NCI-H146 treated with DMSO at 0.1 percent for 48 hours (cell line): ENCODE measurements at regions not wholly inside any gene's neighbourhood (a gene's known extent, or its start where the extent isn't known, plus 50 kb on each side); places are given as distances from the start of the nearest gene placed in this dataset.
"Not testable (repeated sequence)": the region's sequence is repeated elsewhere in the genome, so short reads cannot be mapped to it uniquely, and the experiment has no call there.

Experiments used
- DNase-seq: peaks from one replicate; lab custom pipeline; 2025; ENCODE audit not compliant: unreplicated experiment; lab: John Stamatoyannopoulos, UW

- DNase-seq = not testable (repeated sequence)
Measured at GRCh38 chr11:87885084-87885483, 290.2 kb downstream of the RAB38 start.

- DNase-seq = no peak
Measured at GRCh38 chr11:87879118-87879517, 296.1 kb downstream of the RAB38 start.

GRCh38 chr11:87878373-87878825, 296.8 kb downstream of the RAB38 start:
- DNase-seq = no peak

- no peak for DNase-seq
Measured at GRCh38 chr11:87871056-87871455, 304.2 kb downstream of the RAB38 start.

GRCh38 chr11:87870086-87870485, 305.2 kb downstream of the RAB38 start:
- DNase-seq = no peak

- DNase-seq = no peak
Measured at GRCh38 chr11:87866951-87867350, 308.3 kb downstream of the RAB38 start.

- DNase-seq = no peak
Measured at GRCh38 chr11:87861030-87861429, 314.2 kb downstream of the RAB38 start.

- DNase-seq = no peak
Measured at GRCh38 chr11:87859636-87860035, 315.6 kb downstream of the RAB38 start.

- no peak for DNase-seq
Measured at GRCh38 chr11:87851827-87852226, 323.4 kb downstream of the RAB38 start.

- DNase-seq = no peak
Measured at GRCh38 chr11:87851234-87851633, 324.0 kb downstream of the RAB38 start.

GRCh38 chr11:87849216-87849615, 326.0 kb downstream of the RAB38 start:
- no peak for DNase-seq

GRCh38 chr11:87840786-87841185, 334.5 kb downstream of the RAB38 start:
- no peak for DNase-seq

GRCh38 chr11:87832211-87832610, 343.0 kb downstream of the RAB38 start:
- no peak for DNase-seq

GRCh38 chr11:87820011-87820410, 355.2 kb downstream of the RAB38 start:
- DNase-seq = no peak

- DNase-seq = no peak
Measured at GRCh38 chr11:87819151-87819550, 356.1 kb downstream of the RAB38 start.

GRCh38 chr11:87812571-87813365, 362.5 kb downstream of the RAB38 start:
- no peak for DNase-seq

- DNase-seq = no peak
Measured at GRCh38 chr11:87810486-87810885, 364.8 kb downstream of the RAB38 start.

GRCh38 chr11:87809256-87809655, 366.0 kb downstream of the RAB38 start:
- DNase-seq = no peak

GRCh38 chr11:87804176-87804575, 371.1 kb downstream of the RAB38 start:
- DNase-seq = no peak

- DNase-seq = no peak
Measured at GRCh38 chr11:87803748-87804147, 371.5 kb downstream of the RAB38 start.

GRCh38 chr11:87784862-87785261, 390.4 kb downstream of the RAB38 start:
- DNase-seq = not testable (repeated sequence)

- no peak for DNase-seq
Measured at GRCh38 chr11:87780068-87780413, 395.2 kb downstream of the RAB38 start.
